ENCODE measurements at regions not wholly inside any gene's neighbourhood (a gene's known extent, or its start where the extent isn't known, plus 50 kb on each side); places are given as distances from the start of the nearest gene placed in this dataset.
"Not testable (repeated sequence)": the region's sequence is repeated elsewhere in the genome, so short reads cannot be mapped to it uniquely, and the experiment has no call there.

GRCh38 chr11:81286959-81287358 is 1446.7 kb downstream of the FAM181B start:
- ATAC-seq (ENCODE audit: low read depth) (no peak), DNase-seq (no peak)
- no peaks in the 10 kb centered on the region for H3K27me3 Mint-ChIP-seq
- peaks cover 2% of the 10 kb centered on the region for H3K9me3 Mint-ChIP-seq
- no peak overlapping the region for H3K4me3 Mint-ChIP-seq
- no peaks in the 10 kb centered on the region for H3K4me1 Mint-ChIP-seq
- POLR2A ChIA-PET: no interaction called here
- H3K36me3 Mint-ChIP-seq: no peaks in the 10 kb centered on the region
- no peak overlapping the region for H3K27ac Mint-ChIP-seq

GRCh38 chr11:81286550-81286949 is 1447.1 kb downstream of the FAM181B start:
- peaks cover 2% of the 10 kb centered on the region for H3K9me3 Mint-ChIP-seq
- H3K4me3 Mint-ChIP-seq: no peak overlapping the region
- H3K27me3 Mint-ChIP-seq: no peaks in the 10 kb centered on the region
- no peaks in the 10 kb centered on the region for H3K36me3 Mint-ChIP-seq
- POLR2A ChIA-PET: no interaction called here
- DNase-seq: no peak
- H3K4me1 Mint-ChIP-seq: no peaks in the 10 kb centered on the region
- H3K27ac Mint-ChIP-seq: no peak overlapping the region
- no peak for ATAC-seq (ENCODE audit: low read depth)

GRCh38 chr11:81280228-81280627 is 1453.4 kb downstream of the FAM181B start:
- H3K36me3 Mint-ChIP-seq; H3K27ac Mint-ChIP-seq; H3K9me3 Mint-ChIP-seq; H3K27me3 Mint-ChIP-seq; H3K4me1 Mint-ChIP-seq; DNase-seq; POLR2A ChIA-PET; ATAC-seq (ENCODE audit: low read depth); H3K4me3 Mint-ChIP-seq: not testable (repeated sequence)

GRCh38 chr11:81278991-81279390 is 1454.7 kb downstream of the FAM181B start:
- Mint-ChIP-seq H3K36me3 (no peaks in the 10 kb centered on the region), H3K27ac (no peak overlapping the region), H3K9me3 (peaks cover 3% of the 10 kb centered on the region), H3K4me1 (no peaks in the 10 kb centered on the region), H3K27me3 (no peaks in the 10 kb centered on the region), H3K4me3 (no peak overlapping the region)
- DNase-seq: no peak
- POLR2A ChIA-PET: no interaction called here
- ATAC-seq (ENCODE audit: low read depth): no peak

- Mint-ChIP-seq H3K36me3 (no peaks in the 10 kb centered on the region), H3K4me3 (no peak overlapping the region), H3K27me3 (no peaks in the 10 kb centered on the region), H3K9me3 (no peaks in the 10 kb centered on the region), H3K4me1 (no peaks in the 10 kb centered on the region), H3K27ac (no peak overlapping the region)
- DNase-seq (no peak), ATAC-seq (ENCODE audit: low read depth) (no peak)
- POLR2A ChIA-PET: no interaction called here
Observed at GRCh38 chr11:81270686-81271085, 1463.0 kb downstream of the FAM181B start.

GRCh38 chr11:81267246-81267645 is 1466.4 kb downstream of the FAM181B start:
- Mint-ChIP-seq H3K4me3 (no peak overlapping the region), H3K4me1 (no peaks in the 10 kb centered on the region), H3K27ac (no peak overlapping the region), H3K9me3 (no peaks in the 10 kb centered on the region), H3K36me3 (no peaks in the 10 kb centered on the region), H3K27me3 (no peaks in the 10 kb centered on the region)
- POLR2A ChIA-PET: no interaction called here
- ATAC-seq (ENCODE audit: low read depth): no peak
- DNase-seq: no peak

GRCh38 chr11:81259471-81259870 is 1474.2 kb downstream of the FAM181B start:
- POLR2A ChIA-PET: no interaction called here
- Mint-ChIP-seq H3K4me1 (no peaks in the 10 kb centered on the region), H3K9me3 (no peaks in the 10 kb centered on the region), H3K27me3 (no peaks in the 10 kb centered on the region), H3K36me3 (no peaks in the 10 kb centered on the region), H3K4me3 (no peak overlapping the region), H3K27ac (no peak overlapping the region)
- DNase-seq (no peak), ATAC-seq (ENCODE audit: low read depth) (no peak)

GRCh38 chr11:81255895-81256294 is 1477.8 kb downstream of the FAM181B start:
- POLR2A ChIA-PET: no interaction called here
- Mint-ChIP-seq H3K4me1 (no peaks in the 10 kb centered on the region), H3K27ac (no peak overlapping the region), H3K9me3 (no peaks in the 10 kb centered on the region), H3K27me3 (no peaks in the 10 kb centered on the region), H3K4me3 (no peak overlapping the region), H3K36me3 (no peaks in the 10 kb centered on the region)
- ATAC-seq (ENCODE audit: low read depth) (no peak), DNase-seq (no peak)

GRCh38 chr11:81253244-81253643 is 1480.4 kb downstream of the FAM181B start:
- H3K9me3 Mint-ChIP-seq: no peaks in the 10 kb centered on the region
- no peak overlapping the region for H3K27ac Mint-ChIP-seq
- DNase-seq: no peak
- no peaks in the 10 kb centered on the region for H3K36me3 Mint-ChIP-seq
- H3K27me3 Mint-ChIP-seq: no peaks in the 10 kb centered on the region
- no peaks in the 10 kb centered on the region for H3K4me1 Mint-ChIP-seq
- H3K4me3 Mint-ChIP-seq: no peak overlapping the region
- POLR2A ChIA-PET: no interaction called here
- no peak for ATAC-seq (ENCODE audit: low read depth)

- no peaks in the 10 kb centered on the region for H3K36me3 Mint-ChIP-seq
- H3K27ac Mint-ChIP-seq: no peak overlapping the region
- no peaks in the 10 kb centered on the region for H3K4me1 Mint-ChIP-seq
- no peak overlapping the region for H3K4me3 Mint-ChIP-seq
- DNase-seq (no peak), ATAC-seq (ENCODE audit: low read depth) (no peak)
- POLR2A ChIA-PET: no interaction called here
- no peaks in the 10 kb centered on the region for H3K27me3 Mint-ChIP-seq
- H3K9me3 Mint-ChIP-seq: no peaks in the 10 kb centered on the region
Observed at GRCh38 chr11:81246941-81247340, 1486.7 kb downstream of the FAM181B start.

- no peaks in the 10 kb centered on the region for H3K27me3 Mint-ChIP-seq
- no peak for ATAC-seq (ENCODE audit: low read depth)
Observed at GRCh38 chr11:81245791-81246190, 1487.9 kb downstream of the FAM181B start.

GRCh38 chr11:81241672-81242275 is 1491.9 kb downstream of the FAM181B start:
- Mint-ChIP-seq H3K4me1 (no peaks in the 10 kb centered on the region), H3K4me3 (no peak overlapping the region), H3K9me3 (no peaks in the 10 kb centered on the region), H3K36me3 (no peaks in the 10 kb centered on the region), H3K27ac (no peak overlapping the region), H3K27me3 (no peaks in the 10 kb centered on the region)
- ATAC-seq (ENCODE audit: low read depth): no peak
- POLR2A ChIA-PET: no interaction called here
- no peak for DNase-seq

More at GRCh38 chr11:81245791-81246190, 1487.9 kb downstream of the FAM181B start:
- POLR2A ChIA-PET: no interaction called here
- H3K4me3 Mint-ChIP-seq: no peak overlapping the region
- no peaks in the 10 kb centered on the region for H3K4me1 Mint-ChIP-seq
- H3K9me3 Mint-ChIP-seq: no peaks in the 10 kb centered on the region
- no peaks in the 10 kb centered on the region for H3K36me3 Mint-ChIP-seq
- DNase-seq: no peak
- H3K27ac Mint-ChIP-seq: no peak overlapping the region

- DNase-seq: no peak
- POLR2A ChIA-PET: no interaction called here
- H3K36me3 Mint-ChIP-seq: no peaks in the 10 kb centered on the region
Observed at GRCh38 chr11:81237139-81237538, 1496.5 kb downstream of the FAM181B start.

GRCh38 chr11:81227409-81227808 is 1506.3 kb downstream of the FAM181B start:
- DNase-seq; H3K4me1 Mint-ChIP-seq; H3K9me3 Mint-ChIP-seq; H3K27me3 Mint-ChIP-seq; H3K36me3 Mint-ChIP-seq; H3K27ac Mint-ChIP-seq; ATAC-seq (ENCODE audit: low read depth); POLR2A ChIA-PET; H3K4me3 Mint-ChIP-seq: not testable (repeated sequence)

More at GRCh38 chr11:81237139-81237538, 1496.5 kb downstream of the FAM181B start:
- Mint-ChIP-seq H3K27me3 (no peaks in the 10 kb centered on the region), H3K4me3 (no peak overlapping the region), H3K27ac (no peak overlapping the region), H3K9me3 (no peaks in the 10 kb centered on the region), H3K4me1 (no peaks in the 10 kb centered on the region)
- ATAC-seq (ENCODE audit: low read depth): no peak

GRCh38 chr11:81224396-81224795 is 1509.3 kb downstream of the FAM181B start:
- Mint-ChIP-seq H3K4me3 (no peak overlapping the region), H3K36me3 (no peaks in the 10 kb centered on the region), H3K27ac (no peak overlapping the region), H3K27me3 (no peaks in the 10 kb centered on the region), H3K4me1 (no peaks in the 10 kb centered on the region), H3K9me3 (peaks cover 5% of the 10 kb centered on the region)
- no peak for DNase-seq
- no peak for ATAC-seq (ENCODE audit: low read depth)
- POLR2A ChIA-PET: no interaction called here
